AG10803 (cell line): ENCODE measurements at regions not wholly inside any gene's neighbourhood (a gene's known extent, or its start where the extent isn't known, plus 50 kb on each side); places are given as distances from the start of the nearest gene placed in this dataset.

ENCODE experiments used
- DNase-seq: peaks from one replicate; pipeline ENCODE4 v3.0.0; 2010; ENCODE audit warnings: low read depth
- H3K4me3 ChIP-seq: 2 replicates; pipeline ENCODE4 v1.5.1; 2011; ENCODE audit warnings: mild to moderate bottlenecking, low read length, control low read depth
- TF ChIP-seq, protein P1 (sequence below): conservative IDR thresholded peaks from 2 replicates; pipeline ENCODE4 v1.5.1; 2011; ENCODE audit warnings: mild to moderate bottlenecking, low read length, control low read depth, inconsistent platforms

DNA sequence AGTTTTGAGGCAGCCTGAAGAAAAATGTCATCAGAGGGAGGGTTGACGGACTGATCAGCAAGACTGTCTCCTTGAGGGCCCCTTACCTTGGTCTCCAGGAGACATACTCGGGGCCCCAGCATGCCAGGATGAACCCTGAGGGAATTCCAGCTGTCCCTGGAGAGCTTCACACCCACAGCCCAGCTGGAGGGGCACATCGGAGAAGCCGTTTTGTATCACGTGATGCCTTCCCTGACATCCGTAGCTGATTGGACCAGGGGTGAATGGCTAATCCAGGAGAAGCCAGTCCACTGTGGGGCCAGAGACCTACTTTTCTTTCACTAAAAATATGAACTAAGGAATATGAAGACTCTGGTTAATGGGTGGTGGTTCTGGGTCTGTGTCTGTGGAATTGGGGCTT, 86.0 kb upstream of the TP53I11 start:
- TF ChIP-seq, protein P1, sequence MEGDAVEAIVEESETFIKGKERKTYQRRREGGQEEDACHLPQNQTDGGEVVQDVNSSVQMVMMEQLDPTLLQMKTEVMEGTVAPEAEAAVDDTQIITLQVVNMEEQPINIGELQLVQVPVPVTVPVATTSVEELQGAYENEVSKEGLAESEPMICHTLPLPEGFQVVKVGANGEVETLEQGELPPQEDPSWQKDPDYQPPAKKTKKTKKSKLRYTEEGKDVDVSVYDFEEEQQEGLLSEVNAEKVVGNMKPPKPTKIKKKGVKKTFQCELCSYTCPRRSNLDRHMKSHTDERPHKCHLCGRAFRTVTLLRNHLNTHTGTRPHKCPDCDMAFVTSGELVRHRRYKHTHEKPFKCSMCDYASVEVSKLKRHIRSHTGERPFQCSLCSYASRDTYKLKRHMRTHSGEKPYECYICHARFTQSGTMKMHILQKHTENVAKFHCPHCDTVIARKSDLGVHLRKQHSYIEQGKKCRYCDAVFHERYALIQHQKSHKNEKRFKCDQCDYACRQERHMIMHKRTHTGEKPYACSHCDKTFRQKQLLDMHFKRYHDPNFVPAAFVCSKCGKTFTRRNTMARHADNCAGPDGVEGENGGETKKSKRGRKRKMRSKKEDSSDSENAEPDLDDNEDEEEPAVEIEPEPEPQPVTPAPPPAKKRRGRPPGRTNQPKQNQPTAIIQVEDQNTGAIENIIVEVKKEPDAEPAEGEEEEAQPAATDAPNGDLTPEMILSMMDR = no peak
- H3K4me3 ChIP-seq = no peak overlapping the region
- DNase-seq = no peak

DNA sequence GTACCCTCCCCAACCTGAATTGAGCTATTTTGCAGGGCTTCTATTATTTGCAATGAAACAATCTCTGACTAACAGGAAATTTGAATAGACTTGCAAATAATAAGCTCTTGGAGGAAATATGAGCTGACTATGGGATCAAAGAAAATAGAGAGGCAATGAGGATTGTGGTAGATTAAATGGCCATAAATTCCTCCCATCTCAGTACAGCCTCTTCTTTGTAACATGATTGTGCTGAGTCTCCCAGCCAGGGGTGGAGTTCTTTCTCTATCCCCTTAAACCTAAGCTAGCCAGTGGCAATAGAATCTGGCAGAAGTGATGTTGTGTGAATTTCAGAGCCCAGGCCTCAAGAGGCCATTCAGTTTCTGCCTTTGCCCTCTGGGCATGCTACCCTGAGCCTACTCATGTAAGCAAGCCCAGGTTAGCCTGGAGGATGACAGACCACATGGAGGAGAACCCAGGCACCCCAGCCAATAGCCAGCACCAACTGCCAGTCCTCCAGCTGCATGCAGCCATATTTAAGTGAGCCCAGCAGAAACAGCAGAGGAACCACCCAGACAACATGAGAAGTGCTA, 86.8 kb upstream of the TP53I11 start:
- H3K4me3 ChIP-seq = no peak overlapping the region
- TF ChIP-seq, protein P1 = no peak
- no peak for DNase-seq

DNA sequence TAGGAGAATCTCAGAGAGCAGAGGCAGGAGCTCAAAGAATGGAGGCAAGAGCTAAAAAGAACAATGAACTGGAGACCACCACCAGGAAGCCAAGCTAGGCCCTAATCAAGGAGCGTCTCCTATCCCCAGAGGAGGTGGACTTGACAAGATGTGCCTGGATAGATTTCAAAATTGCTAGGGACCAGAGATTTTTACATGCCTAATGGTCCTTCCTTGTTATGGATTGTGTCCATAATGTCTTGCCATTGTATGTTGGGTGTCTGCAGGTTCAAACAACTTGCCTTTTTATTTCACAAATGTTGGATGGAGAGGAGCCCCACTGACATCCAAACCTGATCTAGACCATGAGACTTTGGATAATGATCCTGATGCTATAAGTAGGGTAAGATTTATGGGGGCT, 88.2 kb upstream of the TP53I11 start:
- no peak overlapping the region for H3K4me3 ChIP-seq
- no peak for DNase-seq
- TF ChIP-seq, protein P1 = no peak

DNA sequence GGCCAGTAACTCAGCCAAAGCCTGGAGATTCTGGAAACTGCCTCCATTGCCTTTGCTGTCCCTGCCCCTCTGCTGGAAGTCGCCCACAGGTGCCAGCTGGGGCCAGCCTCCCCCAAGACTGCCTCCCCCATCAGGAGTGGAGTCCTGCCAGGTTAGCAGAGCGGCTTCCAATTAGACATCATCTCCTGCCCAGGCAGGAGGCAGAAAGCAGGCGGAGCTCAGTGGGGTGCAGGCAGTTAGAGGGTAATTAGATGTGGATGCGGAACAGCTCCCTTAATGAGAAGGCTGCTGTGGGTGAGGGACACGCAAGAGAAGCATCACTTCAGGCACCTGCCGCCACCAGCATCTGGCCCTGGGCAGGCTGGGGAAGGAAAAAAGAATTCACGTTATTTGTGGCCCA, 90.9 kb upstream of the TP53I11 start:
- no peak for DNase-seq
- no peak overlapping the region for H3K4me3 ChIP-seq
- TF ChIP-seq, protein P1 = no peak

DNA sequence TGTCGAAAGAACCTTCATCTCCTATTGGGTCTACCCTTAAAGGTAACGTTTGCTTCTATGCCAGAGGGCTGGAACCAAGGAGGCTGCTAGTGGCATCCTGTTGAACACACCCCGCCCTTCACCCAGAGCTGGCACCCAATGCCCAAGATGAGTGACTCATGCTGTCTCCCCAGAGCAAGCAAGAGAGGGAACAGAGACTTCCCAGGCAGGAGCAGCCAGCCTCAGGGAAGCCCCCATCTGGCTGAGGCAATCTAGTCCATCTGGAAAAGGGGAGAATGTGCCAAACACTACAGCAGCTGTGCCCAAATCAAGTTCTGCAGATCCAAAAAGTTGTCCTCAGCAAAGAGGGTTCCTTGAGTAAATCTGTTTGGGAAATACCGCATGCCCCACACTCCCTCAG, 91.9 kb upstream of the TP53I11 start:
- no peak overlapping the region for H3K4me3 ChIP-seq
- DNase-seq = peak; percentile 37
- TF ChIP-seq, protein P1 = no peak

DNA sequence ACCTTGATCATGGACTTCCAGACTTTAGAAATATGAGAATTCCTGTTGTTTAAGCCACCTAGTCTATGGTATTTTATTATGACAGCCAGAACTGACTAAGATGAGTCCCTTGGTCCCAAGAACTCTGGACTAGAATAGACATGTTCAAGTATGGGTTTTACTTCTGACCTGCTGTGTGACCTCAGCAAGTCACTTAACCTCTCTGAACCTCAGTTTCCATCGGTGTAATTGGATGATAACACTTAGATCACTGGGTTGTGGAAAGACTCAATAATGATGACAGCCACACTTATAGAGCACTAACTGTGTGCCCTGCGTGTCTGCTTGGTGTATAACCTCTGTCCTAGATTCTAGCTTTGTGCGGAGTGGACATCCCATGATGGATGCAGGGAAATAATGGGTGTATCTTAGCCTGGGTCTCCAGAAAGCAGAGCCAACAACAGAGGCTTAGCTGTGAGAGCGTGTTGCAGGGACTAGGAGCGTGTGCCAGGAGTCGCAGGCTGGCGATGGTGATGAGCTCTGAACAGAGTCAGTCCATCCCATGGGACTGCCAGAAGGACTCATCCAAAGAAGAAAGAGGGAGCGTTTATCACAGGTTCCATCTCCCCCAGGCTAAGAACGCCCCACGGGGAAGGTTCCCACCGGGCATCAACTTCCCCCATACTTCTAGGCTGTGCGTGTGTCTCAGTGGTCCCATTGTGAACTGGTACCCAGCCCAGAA, 93.2 kb upstream of the TP53I11 start:
- TF ChIP-seq, protein P1 = no peak
- H3K4me3 ChIP-seq = no peak overlapping the region
- DNase-seq = no peak
